Panc1 (cell line): ENCODE measurements at regions not wholly inside any gene's neighbourhood (a gene's known extent, or its start where the extent isn't known, plus 50 kb on each side); places are given as distances from the start of the nearest gene placed in this dataset.

Experiments
- POLR2AphosphoS5 ChIP-seq: IDR thresholded peaks from 2 replicates; pipeline ENCODE4 v1.6.1; 2012; ENCODE audit warnings: mild to moderate bottlenecking, low read depth, low read length, moderate library complexity
- REST ChIP-seq, 2 experiments: IDR thresholded peaks; 2 replicates each; pipeline ENCODE4 v1.6.1; 2011 to 2012; ENCODE audit warnings: low read depth in 2 of 2, control low read depth in 1 of 2, low read length in 1 of 2, mild to moderate bottlenecking in 1 of 2, moderate library complexity in 1 of 2; ENCODE audit not compliant: insufficient read depth in 1 of 2
- TF ChIP-seq, protein P1 (sequence below): fragments of 450-650 bp; IDR thresholded peaks from 2 replicates; pipeline ENCODE4 v1.5.1; 2017; ENCODE audit warnings: mild to moderate bottlenecking

GRCh38 chr4:59536428-59536827, 1663.7 kb upstream of the ADGRL3 start:
- TF ChIP-seq, protein P1, sequence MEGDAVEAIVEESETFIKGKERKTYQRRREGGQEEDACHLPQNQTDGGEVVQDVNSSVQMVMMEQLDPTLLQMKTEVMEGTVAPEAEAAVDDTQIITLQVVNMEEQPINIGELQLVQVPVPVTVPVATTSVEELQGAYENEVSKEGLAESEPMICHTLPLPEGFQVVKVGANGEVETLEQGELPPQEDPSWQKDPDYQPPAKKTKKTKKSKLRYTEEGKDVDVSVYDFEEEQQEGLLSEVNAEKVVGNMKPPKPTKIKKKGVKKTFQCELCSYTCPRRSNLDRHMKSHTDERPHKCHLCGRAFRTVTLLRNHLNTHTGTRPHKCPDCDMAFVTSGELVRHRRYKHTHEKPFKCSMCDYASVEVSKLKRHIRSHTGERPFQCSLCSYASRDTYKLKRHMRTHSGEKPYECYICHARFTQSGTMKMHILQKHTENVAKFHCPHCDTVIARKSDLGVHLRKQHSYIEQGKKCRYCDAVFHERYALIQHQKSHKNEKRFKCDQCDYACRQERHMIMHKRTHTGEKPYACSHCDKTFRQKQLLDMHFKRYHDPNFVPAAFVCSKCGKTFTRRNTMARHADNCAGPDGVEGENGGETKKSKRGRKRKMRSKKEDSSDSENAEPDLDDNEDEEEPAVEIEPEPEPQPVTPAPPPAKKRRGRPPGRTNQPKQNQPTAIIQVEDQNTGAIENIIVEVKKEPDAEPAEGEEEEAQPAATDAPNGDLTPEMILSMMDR, result no peak
- no peak for TF ChIP-seq POLR2AphosphoS5
- TF ChIP-seq REST (IDR thresholded peaks at IDR 0.05; ENCODE audit: insufficient read depth in 1 of 2, low read depth in 2 of 2, low read length in 1 of 2), result no peak
